ENCODE measurements at regions not wholly inside any gene's neighbourhood (a gene's known extent, or its start where the extent isn't known, plus 50 kb on each side); places are given as distances from the start of the nearest gene placed in this dataset.

DNA sequence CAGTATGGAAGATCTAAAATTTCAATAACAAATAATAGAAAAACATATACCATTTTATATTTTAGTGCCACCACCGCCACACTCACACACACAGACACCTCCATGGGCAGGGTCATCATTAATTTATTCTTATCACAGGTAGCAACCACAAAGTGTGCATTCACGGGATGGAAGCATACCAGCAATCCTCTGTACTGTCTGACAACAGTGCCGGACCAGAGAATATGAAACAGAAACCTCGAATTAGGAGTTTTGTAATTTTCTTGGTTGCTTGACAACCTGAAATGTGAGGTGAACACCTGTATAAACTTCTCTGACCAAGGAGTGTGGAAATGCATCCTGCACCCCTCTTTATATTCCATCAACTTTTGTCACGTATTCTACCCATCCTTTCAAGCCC is 213.9 kb upstream of the KCNIP4 start:
- no peak overlapping the region for H3K27ac Mint-ChIP-seq
- no peaks in the 10 kb centered on the region for H3K4me1 Mint-ChIP-seq

DNA sequence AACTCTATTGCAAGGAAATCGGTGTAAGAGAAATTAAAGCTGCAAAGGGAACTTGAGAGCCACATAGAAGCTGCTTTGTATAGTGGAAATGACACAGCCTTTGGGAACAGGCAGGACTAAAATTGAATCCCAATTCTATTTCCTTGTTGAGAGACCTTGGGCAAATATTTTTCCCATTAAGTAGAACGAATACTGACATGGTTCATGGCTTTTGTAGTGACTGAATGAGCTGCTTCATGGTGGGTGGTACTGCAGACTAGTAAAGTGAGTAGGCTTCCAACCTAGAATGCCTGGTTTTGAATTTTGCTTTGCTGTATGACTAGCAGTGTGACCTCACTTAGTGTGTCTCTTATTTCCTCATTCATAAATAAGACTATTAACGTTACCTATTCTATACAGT is 182.2 kb upstream of the KCNIP4 start:
- H3K4me1 Mint-ChIP-seq = no peaks in the 10 kb centered on the region
- no peaks in the 10 kb centered on the region for H3K27me3 Mint-ChIP-seq
- H3K36me3 Mint-ChIP-seq (ENCODE audit: low read depth) = no peaks in the 10 kb centered on the region
- CTCF ChIA-PET = no interaction called here
- POLR2A ChIA-PET = interaction anchor here (0.9 kb wide), 1 partner anchor 26 kb away, joined by 3 read pairs; no protein-coding TSS in a partner anchor
- H3K27ac Mint-ChIP-seq = no peak overlapping the region
- DNase-seq = no peak
- H3K4me3 Mint-ChIP-seq = no peak overlapping the region
- peaks cover 7% of the 10 kb centered on the region for H3K9me3 Mint-ChIP-seq

More for the DNA sequence above, 213.9 kb upstream of the KCNIP4 start:
- Mint-ChIP-seq H3K27me3 (no peaks in the 10 kb centered on the region), H3K36me3 (ENCODE audit: low read depth) (no peaks in the 10 kb centered on the region), H3K4me3 (no peak overlapping the region), H3K9me3 (peaks cover 23% of the 10 kb centered on the region)
- CTCF ChIA-PET = no interaction called here
- DNase-seq = no peak
- POLR2A ChIA-PET = no interaction called here

DNA sequence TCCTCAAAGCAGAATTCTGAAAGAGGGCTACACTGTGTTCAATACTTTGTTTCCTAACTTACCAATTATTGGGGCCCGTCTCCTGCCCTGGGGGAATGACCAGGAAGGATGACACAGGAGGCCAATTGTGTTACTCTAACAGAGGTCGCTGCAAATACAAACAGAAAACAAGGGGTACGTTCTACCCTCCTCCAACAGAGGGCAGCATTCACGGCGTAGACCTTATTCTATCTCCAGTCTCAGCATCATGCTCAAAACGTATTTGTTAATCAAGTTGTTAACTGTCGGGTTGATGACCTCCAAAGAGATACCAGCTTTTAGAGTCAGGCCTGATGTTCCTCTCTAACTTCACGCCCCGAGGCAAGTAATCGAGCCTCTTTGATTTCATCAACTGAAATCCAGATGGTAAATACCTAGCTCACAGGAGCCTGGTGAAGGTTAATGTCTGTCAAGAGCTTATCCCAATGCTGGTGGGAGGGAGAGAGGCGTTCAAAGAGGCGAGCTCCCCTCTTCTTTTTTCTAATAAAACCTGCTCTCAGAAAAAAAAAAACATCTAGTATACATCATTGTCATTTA is 181.0 kb upstream of the KCNIP4 start:
- no peak for DNase-seq
- CTCF ChIA-PET = interaction anchor here (1.0 kb wide), 1 partner anchor 259 kb away, joined by 3 read pairs; no protein-coding TSS in a partner anchor
- H3K4me1 Mint-ChIP-seq = no peaks in the 10 kb centered on the region
- POLR2A ChIA-PET = no interaction called here
- H3K27ac Mint-ChIP-seq = no peak overlapping the region
- H3K36me3 Mint-ChIP-seq (ENCODE audit: low read depth) = no peaks in the 10 kb centered on the region
- H3K9me3 Mint-ChIP-seq = peaks cover 13% of the 10 kb centered on the region
- no peaks in the 10 kb centered on the region for H3K27me3 Mint-ChIP-seq
- H3K4me3 Mint-ChIP-seq = no peak overlapping the region

DNA sequence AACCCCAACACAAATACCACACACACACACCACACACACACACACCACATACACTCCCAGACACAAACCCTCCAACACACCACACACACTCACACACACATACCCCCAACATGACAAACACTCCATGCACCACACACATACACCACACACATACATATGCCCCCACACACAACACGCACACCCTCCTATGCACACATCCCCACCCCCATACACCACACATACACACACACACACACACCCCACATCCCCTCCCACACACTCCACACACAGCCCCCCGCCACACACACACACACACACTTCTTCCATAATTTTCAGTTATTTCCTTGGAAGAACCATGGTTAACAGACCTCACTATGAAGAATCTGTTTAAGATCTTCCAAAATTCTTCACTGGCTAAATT is 173.5 kb upstream of the KCNIP4 start:
- no peak for DNase-seq
- H3K27ac Mint-ChIP-seq = no peak overlapping the region
- H3K9me3 Mint-ChIP-seq = peaks cover 20% of the 10 kb centered on the region
- POLR2A ChIA-PET = no interaction called here
- no peaks in the 10 kb centered on the region for H3K27me3 Mint-ChIP-seq
- no peaks in the 10 kb centered on the region for H3K4me1 Mint-ChIP-seq
- CTCF ChIA-PET = no interaction called here
- no peak overlapping the region for H3K4me3 Mint-ChIP-seq
- no peaks in the 10 kb centered on the region for H3K36me3 Mint-ChIP-seq (ENCODE audit: low read depth)

GRCh38 chr4:22115262-22115661 is 166.7 kb upstream of the KCNIP4 start:
- no peaks in the 10 kb centered on the region for H3K36me3 Mint-ChIP-seq (ENCODE audit: low read depth)
- no peak overlapping the region for H3K4me3 Mint-ChIP-seq
- ChIA-PET CTCF (no interaction called here), POLR2A (no interaction called here)
- no peak for DNase-seq
- peaks cover 12% of the 10 kb centered on the region for H3K9me3 Mint-ChIP-seq
- H3K27ac Mint-ChIP-seq = no peak overlapping the region
- H3K27me3 Mint-ChIP-seq = no peaks in the 10 kb centered on the region
- no peaks in the 10 kb centered on the region for H3K4me1 Mint-ChIP-seq

DNA sequence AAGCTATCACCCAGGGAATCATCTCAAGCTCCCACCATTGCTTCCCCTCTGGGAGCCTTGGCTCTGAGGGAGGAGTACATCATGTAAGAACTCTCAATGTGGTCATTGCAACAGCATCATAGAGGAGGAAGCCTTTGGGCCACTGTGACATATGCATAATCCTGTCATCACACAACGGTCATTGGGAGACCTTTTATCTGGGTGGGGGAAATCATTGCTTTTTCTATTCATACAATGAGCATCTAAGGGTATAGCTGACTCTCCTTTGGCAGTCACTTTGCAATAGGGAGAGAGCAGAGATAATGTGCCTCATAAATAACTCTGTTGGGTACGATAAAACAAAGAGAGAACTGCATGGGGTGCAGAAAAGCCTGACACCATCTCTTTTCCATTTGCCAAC is 155.2 kb upstream of the KCNIP4 start:
- ChIA-PET CTCF (no interaction called here), POLR2A (no interaction called here)
- Mint-ChIP-seq H3K9me3 (peaks cover 6% of the 10 kb centered on the region), H3K36me3 (ENCODE audit: low read depth) (no peaks in the 10 kb centered on the region), H3K4me3 (no peak overlapping the region), H3K4me1 (no peaks in the 10 kb centered on the region), H3K27ac (no peak overlapping the region), H3K27me3 (no peaks in the 10 kb centered on the region)
- no peak for DNase-seq

- H3K9me3 Mint-ChIP-seq = no peaks in the 10 kb centered on the region
- no peaks in the 10 kb centered on the region for H3K27me3 Mint-ChIP-seq
- ChIA-PET CTCF (no interaction called here), POLR2A (no interaction called here)
- H3K36me3 Mint-ChIP-seq (ENCODE audit: low read depth) = no peaks in the 10 kb centered on the region
- no peak for DNase-seq
- H3K27ac Mint-ChIP-seq = no peak overlapping the region
- no peaks in the 10 kb centered on the region for H3K4me1 Mint-ChIP-seq
- no peak overlapping the region for H3K4me3 Mint-ChIP-seq
These were observed 151.3 kb upstream of the KCNIP4 start for GRCh38 chr4:22099896-22100295.

- DNase-seq = no peak
- no peaks in the 10 kb centered on the region for H3K27me3 Mint-ChIP-seq
- no peak overlapping the region for H3K4me3 Mint-ChIP-seq
- H3K27ac Mint-ChIP-seq = no peak overlapping the region
- ChIA-PET POLR2A (no interaction called here), CTCF (no interaction called here)
- H3K36me3 Mint-ChIP-seq (ENCODE audit: low read depth) = no peaks in the 10 kb centered on the region
- H3K9me3 Mint-ChIP-seq = no peaks in the 10 kb centered on the region
- H3K4me1 Mint-ChIP-seq = no peaks in the 10 kb centered on the region
These were observed 149.0 kb upstream of the KCNIP4 start for GRCh38 chr4:22097596-22097995.

DNA sequence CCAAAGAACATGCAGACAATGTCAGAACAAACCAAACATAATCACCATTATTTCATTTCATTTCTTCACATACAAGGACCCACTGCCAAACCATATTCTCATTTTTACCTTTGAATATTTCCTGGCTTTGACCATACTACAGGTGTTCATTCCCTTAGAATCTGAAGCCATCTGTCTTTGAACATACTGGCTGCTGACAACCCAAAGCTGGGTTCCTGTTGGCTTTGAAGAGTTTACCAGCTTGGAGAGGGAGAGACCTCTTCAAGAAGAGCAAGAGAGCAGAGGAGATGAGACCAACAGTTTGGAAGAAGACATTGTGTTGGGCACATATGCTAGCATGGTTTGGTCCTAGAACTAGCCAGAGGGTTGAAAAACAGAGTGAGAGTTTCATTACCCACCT is 145.6 kb upstream of the KCNIP4 start:
- Mint-ChIP-seq H3K36me3 (ENCODE audit: low read depth) (no peaks in the 10 kb centered on the region), H3K4me3 (no peak overlapping the region), H3K27ac (no peak overlapping the region), H3K27me3 (no peaks in the 10 kb centered on the region), H3K9me3 (peaks cover 3% of the 10 kb centered on the region), H3K4me1 (no peaks in the 10 kb centered on the region)
- DNase-seq = no peak
- CTCF ChIA-PET = no interaction called here
- POLR2A ChIA-PET = no interaction called here

- ChIA-PET POLR2A (no interaction called here), CTCF (no interaction called here)
- Mint-ChIP-seq H3K9me3 (peaks cover 3% of the 10 kb centered on the region), H3K36me3 (ENCODE audit: low read depth) (no peaks in the 10 kb centered on the region), H3K4me3 (no peak overlapping the region), H3K27ac (no peak overlapping the region), H3K4me1 (no peaks in the 10 kb centered on the region), H3K27me3 (no peaks in the 10 kb centered on the region)
- DNase-seq = no peak
These were observed 144.6 kb upstream of the KCNIP4 start for GRCh38 chr4:22093126-22093525.

GRCh38 chr4:22091906-22092305 is 143.3 kb upstream of the KCNIP4 start:
- H3K27ac Mint-ChIP-seq = no peak overlapping the region
- no peaks in the 10 kb centered on the region for H3K36me3 Mint-ChIP-seq (ENCODE audit: low read depth)
- POLR2A ChIA-PET = no interaction called here
- no peak overlapping the region for H3K4me3 Mint-ChIP-seq
- CTCF ChIA-PET = no interaction called here
- H3K4me1 Mint-ChIP-seq = no peaks in the 10 kb centered on the region
- H3K27me3 Mint-ChIP-seq = no peaks in the 10 kb centered on the region
- peaks cover 3% of the 10 kb centered on the region for H3K9me3 Mint-ChIP-seq
- no peak for DNase-seq

DNA sequence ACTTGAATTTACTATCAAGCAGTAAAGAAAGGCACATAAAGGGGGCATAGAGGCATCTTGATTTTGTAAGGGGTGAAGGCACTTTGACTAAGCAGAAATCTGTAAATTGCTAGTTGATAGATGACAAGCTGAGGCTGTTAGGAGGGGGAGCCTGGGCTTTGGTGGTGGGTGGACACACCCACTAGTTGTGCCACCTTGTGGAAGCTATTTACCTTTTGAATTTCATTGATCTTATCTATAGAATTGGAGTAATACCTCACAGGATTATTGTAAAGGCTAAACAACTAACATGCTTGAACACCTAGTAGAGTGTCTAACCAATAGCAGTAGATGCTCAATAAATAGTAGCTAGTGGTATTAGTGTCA is 142.8 kb upstream of the KCNIP4 start:
- Mint-ChIP-seq H3K9me3 (peaks cover 4% of the 10 kb centered on the region), H3K36me3 (ENCODE audit: low read depth) (no peaks in the 10 kb centered on the region), H3K4me1 (no peaks in the 10 kb centered on the region), H3K27ac (no peak overlapping the region), H3K27me3 (no peaks in the 10 kb centered on the region), H3K4me3 (no peak overlapping the region)
- no peak for DNase-seq
- ChIA-PET CTCF (no interaction called here), POLR2A (no interaction called here)

GRCh38 chr4:22090661-22091351 is 142.2 kb upstream of the KCNIP4 start:
- H3K36me3 Mint-ChIP-seq (ENCODE audit: low read depth) = no peaks in the 10 kb centered on the region
- no peak overlapping the region for H3K4me3 Mint-ChIP-seq
- H3K9me3 Mint-ChIP-seq = peaks cover 10% of the 10 kb centered on the region
- CTCF ChIA-PET = no interaction called here
- H3K4me1 Mint-ChIP-seq = no peaks in the 10 kb centered on the region
- no peak for DNase-seq
- no peaks in the 10 kb centered on the region for H3K27me3 Mint-ChIP-seq
- POLR2A ChIA-PET = no interaction called here
- no peak overlapping the region for H3K27ac Mint-ChIP-seq

DNA sequence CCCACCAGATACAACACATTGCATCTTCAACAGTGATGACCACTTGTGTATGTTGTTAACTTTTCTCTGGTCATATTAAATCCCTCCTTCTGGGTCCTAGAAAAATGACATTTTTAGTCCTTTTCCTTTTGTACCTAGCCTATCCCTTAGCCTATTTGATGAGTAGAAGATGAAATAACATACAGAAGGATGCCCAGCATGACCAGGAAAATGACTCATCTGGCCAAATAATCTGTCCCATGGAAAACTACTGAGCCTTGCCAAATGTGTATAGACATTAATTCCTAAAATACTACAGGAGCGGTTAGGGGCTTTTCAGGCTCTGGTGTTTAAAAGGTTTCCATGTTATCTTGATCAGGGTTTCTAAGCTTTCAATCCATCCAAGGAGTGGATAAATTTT is 129.0 kb upstream of the KCNIP4 start:
- no peak for DNase-seq

More for the DNA sequence above, 129.0 kb upstream of the KCNIP4 start:
- ChIA-PET POLR2A (no interaction called here), CTCF (no interaction called here)
- no peaks in the 10 kb centered on the region for H3K27me3 Mint-ChIP-seq
- H3K4me3 Mint-ChIP-seq = no peak overlapping the region
- no peaks in the 10 kb centered on the region for H3K36me3 Mint-ChIP-seq (ENCODE audit: low read depth)
- no peaks in the 10 kb centered on the region for H3K4me1 Mint-ChIP-seq
- H3K27ac Mint-ChIP-seq = no peak overlapping the region
- H3K9me3 Mint-ChIP-seq = peaks cover 12% of the 10 kb centered on the region
